ENCODE measurements at regions not wholly inside any gene's neighbourhood (a gene's known extent, or its start where the extent isn't known, plus 50 kb on each side); places are given as distances from the start of the nearest gene placed in this dataset.
"Not testable (repeated sequence)": the region's sequence is repeated elsewhere in the genome, so short reads cannot be mapped to it uniquely, and the experiment has no call there.

DNA sequence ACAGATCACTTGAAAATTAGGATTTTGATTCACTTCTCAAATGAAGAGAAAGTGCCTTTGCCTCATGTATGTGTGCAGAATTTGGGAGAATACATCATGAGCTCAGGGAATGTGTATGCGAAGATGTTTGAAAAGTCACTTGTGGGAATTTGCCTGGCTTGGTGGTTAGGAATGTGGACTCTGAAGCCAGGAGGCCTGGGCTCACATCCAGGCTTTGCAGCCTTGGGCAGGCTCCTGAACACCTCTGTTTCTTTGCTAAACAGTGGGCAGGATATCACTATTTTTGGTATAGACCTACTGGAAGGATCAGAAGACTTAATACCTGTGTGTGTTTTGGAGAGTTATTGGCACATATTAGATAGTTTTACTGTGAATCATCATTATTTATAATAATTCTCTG is 295.0 kb upstream of the PLGLB2 start:
- peak in 1 of 2 donors; percentile 75 for DNase-seq (ENCODE audit: low read depth in 1 of 2, low spot score in 1 of 2)
- not testable (repeated sequence) for H3K9me3 ChIP-seq (ENCODE audit: low read depth); H3K27ac ChIP-seq; H3K27me3 ChIP-seq; H3K4me1 ChIP-seq (ENCODE audit: low read depth); H3K36me3 ChIP-seq; H3K4me3 ChIP-seq

DNA sequence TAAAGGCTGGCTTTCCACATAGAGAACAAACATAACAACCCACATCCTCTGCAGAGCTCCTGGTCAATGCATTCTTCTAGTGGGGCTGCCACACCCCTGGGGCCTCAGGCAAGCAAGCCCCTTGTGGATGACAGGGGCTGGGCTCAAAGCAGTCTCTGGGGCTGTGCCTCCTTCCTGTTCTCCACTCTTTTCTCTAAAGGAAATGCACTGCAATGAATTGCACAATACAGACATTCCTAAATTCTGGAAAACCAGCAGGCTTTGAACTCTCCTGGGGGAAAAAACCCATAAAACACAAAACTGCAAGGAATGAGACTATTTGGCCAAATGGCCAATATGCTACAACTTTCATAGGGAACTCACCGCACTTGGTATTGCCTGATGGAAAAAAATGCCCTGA is 293.9 kb upstream of the PLGLB2 start:
- H3K4me1 ChIP-seq (ENCODE audit: low read depth); H3K9me3 ChIP-seq (ENCODE audit: low read depth); H3K36me3 ChIP-seq; H3K27ac ChIP-seq; H3K4me3 ChIP-seq; H3K27me3 ChIP-seq: not testable (repeated sequence)
- DNase-seq (ENCODE audit: low read depth in 1 of 2, low spot score in 1 of 2): peak in 1 of 2 donors; percentile 75

DNA sequence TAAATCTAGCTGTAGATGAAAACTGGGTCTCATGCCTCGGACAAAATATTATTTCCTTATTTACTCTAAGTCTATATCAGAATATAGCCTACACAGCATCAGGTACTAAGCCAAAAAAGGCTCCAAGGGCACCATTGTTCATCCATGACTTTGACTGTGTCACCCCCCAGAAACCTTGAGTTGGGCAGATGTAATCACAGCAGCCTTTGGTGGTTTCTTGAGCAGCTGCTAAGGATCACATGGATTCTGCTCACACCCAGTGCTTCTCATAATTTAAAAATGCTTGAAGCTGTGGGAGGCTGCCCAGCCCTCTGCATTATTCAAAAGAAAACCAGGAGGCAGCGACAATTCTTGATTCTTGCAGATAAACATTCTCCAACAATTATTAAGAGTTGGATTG is 293.5 kb upstream of the PLGLB2 start:
- not testable (repeated sequence) for H3K27ac ChIP-seq; H3K4me3 ChIP-seq; H3K27me3 ChIP-seq; H3K9me3 ChIP-seq (ENCODE audit: low read depth); H3K36me3 ChIP-seq; H3K4me1 ChIP-seq (ENCODE audit: low read depth)
- DNase-seq (ENCODE audit: low read depth in 1 of 2, low spot score in 1 of 2): peak in 1 of 2 donors; percentile 59

DNA sequence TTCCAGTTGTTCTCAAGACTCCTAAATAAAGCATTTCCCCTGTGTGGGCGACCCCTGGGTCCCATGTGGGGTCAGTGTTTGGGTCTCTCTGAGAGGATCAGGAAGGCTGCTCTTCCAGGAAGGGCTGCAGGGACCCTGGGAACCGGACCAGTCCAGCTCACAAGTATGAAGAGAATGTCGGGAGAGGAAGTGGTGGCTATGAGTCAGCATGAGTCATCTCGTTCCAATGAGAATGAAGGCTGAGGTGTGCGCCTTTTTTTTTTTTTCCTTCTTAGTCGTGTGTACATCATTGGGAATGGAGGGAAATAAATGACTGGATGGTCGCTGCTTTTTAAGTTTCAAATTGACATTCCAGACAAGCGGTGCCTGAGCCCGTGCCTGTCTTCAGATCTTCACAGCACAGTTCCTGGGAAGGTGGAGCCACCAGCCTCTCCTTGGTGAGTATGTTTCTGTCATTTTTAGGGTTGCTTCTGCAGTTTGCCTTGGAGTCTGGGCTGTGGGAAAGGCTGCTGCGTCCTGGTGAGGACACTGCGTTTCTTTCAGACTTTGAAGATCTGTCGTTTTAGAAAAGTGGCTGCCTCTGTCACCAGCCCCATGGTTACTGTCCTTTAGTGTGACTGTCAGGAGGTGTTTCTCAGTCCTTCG is 292.6 kb upstream of the PLGLB2 start:
- not testable (repeated sequence) for DNase-seq (ENCODE audit: low read depth in 1 of 2, low spot score in 1 of 2); H3K4me3 ChIP-seq; H3K27me3 ChIP-seq; H3K27ac ChIP-seq; H3K36me3 ChIP-seq; H3K9me3 ChIP-seq (ENCODE audit: low read depth); H3K4me1 ChIP-seq (ENCODE audit: low read depth)

DNA sequence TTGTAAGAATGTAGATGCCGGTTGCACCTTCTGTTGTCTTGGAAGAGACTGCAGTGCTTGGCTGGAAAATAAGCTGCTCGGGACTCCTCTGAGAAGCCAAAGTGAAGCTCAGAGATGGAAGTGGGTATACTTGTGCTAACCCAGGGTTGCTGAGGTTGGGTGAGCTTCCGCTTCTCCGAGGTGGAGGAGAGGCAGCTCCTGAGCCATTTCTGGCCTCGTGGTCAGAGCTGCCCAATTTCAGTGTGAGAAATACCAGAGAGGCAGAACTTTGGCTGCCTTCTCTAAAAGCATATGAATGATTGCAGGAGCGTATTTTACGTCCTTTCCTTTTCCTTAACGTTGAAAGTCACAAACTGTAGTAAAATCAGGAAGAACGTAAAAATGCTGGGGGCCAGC is 292.0 kb upstream of the PLGLB2 start:
- not testable (repeated sequence) for H3K36me3 ChIP-seq; H3K4me3 ChIP-seq; H3K27ac ChIP-seq; DNase-seq (ENCODE audit: low read depth in 1 of 2, low spot score in 1 of 2); H3K4me1 ChIP-seq (ENCODE audit: low read depth); H3K27me3 ChIP-seq; H3K9me3 ChIP-seq (ENCODE audit: low read depth)

DNA sequence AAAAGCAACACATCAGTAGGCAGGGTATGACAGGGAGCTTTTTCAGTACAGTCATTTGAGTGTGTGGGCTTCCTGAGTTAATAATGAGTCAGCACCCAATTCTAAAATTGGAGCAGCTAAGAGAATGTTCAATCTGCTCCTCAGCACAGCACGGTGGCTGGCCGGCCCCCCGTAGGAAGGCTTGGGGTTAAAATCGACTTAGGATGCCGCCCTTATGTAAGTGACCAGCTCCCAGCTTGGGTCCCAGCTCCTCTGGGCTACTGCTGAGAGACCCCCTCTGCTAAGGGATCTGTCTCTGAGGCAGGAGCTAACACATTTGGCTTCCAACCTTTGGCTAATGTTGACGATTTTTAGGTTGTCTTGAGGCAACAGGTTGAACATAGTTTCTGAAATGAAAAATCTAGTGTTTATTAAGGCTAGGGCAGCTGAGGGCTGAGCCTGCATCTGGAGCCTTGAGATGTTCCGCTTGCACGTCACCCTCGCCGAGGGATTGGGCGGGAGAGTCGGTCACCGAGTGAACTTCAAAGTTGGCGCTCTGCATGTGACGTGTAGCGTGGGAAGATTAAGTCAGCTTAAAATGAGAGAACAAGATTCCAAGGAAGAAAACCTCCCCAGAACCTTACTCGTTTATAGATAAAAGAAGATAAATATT is 291.3 kb upstream of the PLGLB2 start:
- not testable (repeated sequence) for H3K4me1 ChIP-seq (ENCODE audit: low read depth); H3K27ac ChIP-seq; H3K27me3 ChIP-seq; H3K9me3 ChIP-seq (ENCODE audit: low read depth); H3K4me3 ChIP-seq; H3K36me3 ChIP-seq
- DNase-seq (ENCODE audit: low read depth in 1 of 2, low spot score in 1 of 2): peak in 1 of 2 donors; percentile 25

DNA sequence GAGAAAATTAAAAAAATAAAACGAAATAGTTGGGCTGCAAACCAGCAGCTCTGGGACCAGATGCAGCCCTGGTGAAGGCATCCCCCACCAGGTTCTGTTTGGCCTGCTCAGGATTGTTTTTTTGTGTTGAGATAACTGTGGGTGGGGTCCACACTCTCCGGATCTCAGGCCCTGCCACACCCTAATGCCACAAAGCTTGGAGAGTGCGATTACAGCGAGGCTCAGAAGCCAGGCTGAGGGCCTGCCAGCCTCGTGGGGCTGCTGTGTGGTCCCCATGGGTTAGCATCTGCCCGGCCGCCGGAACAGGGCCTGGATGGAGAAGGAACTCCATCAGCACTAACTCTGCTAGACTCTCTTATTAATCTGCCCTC is 290.8 kb upstream of the PLGLB2 start:
- H3K27me3 ChIP-seq; H3K36me3 ChIP-seq; H3K9me3 ChIP-seq (ENCODE audit: low read depth); H3K27ac ChIP-seq; DNase-seq (ENCODE audit: low read depth in 1 of 2, low spot score in 1 of 2); H3K4me3 ChIP-seq; H3K4me1 ChIP-seq (ENCODE audit: low read depth): not testable (repeated sequence)

DNA sequence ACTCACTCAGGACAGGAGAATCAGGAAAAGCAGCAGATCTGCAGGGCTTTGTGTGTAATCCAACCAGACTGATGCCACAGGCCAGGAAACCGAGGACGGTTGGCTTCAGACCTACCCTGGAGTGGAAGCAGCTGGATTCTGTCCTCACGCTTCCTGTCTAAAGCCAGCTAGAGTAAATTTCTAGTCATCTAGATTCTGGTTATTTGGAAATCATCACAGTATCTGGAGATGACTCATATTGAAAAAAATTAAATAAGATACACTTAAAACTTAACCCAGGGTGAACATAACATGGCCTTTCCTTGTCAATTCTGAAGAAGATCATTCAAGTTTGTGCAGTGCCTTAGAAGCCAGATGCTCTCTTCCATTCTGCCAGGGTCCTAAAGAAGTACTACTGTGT is 288.9 kb upstream of the PLGLB2 start:
- not testable (repeated sequence) for H3K36me3 ChIP-seq; H3K4me1 ChIP-seq (ENCODE audit: low read depth); H3K9me3 ChIP-seq (ENCODE audit: low read depth); H3K27me3 ChIP-seq; DNase-seq (ENCODE audit: low read depth in 1 of 2, low spot score in 1 of 2); H3K27ac ChIP-seq; H3K4me3 ChIP-seq

DNA sequence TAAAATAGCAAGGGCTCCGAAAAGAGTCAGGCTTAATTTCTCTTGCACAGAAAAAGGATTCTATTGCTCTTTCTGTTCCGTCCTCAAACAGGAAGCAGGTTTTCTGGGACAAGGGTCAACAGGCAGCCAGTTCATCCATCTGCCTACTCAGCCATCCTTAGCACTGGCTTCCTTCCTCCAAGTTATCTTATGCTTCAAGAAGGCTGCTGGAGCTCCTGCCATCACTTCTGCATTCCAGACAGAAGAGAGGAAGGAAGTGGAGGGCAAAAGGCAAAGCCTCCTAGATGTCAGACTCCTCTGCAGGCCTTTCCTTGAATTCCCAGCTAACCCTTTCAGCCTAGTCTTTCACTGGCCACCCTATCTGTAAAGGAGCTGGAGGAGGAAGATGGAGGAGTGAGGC is 287.8 kb upstream of the PLGLB2 start:
- H3K4me1 ChIP-seq (ENCODE audit: low read depth); H3K36me3 ChIP-seq; H3K27me3 ChIP-seq; H3K9me3 ChIP-seq (ENCODE audit: low read depth); H3K27ac ChIP-seq; DNase-seq (ENCODE audit: low read depth in 1 of 2, low spot score in 1 of 2); H3K4me3 ChIP-seq: not testable (repeated sequence)

DNA sequence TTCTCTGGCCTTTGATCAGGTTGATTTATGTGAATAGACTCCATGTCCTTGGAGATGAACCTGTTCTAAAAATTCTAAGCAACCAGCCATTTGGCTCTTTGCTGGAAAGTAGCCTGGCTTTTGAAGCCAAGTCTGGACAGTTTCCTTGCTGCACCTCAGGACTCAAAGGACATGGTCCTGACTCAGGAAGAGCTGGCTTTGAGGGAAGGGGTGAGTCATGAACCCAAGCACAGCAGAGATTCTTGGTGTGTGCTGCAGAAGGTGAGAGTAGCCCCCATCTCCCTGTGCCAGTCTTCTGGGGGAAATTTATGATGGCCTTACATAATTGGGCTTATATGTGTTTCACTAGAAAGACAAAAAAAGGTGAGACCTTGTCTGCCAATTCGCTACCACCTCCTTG is 287.2 kb upstream of the PLGLB2 start:
- not testable (repeated sequence) for H3K27ac ChIP-seq; H3K9me3 ChIP-seq (ENCODE audit: low read depth); H3K27me3 ChIP-seq; H3K4me3 ChIP-seq; H3K4me1 ChIP-seq (ENCODE audit: low read depth); DNase-seq (ENCODE audit: low read depth in 1 of 2, low spot score in 1 of 2); H3K36me3 ChIP-seq

DNA sequence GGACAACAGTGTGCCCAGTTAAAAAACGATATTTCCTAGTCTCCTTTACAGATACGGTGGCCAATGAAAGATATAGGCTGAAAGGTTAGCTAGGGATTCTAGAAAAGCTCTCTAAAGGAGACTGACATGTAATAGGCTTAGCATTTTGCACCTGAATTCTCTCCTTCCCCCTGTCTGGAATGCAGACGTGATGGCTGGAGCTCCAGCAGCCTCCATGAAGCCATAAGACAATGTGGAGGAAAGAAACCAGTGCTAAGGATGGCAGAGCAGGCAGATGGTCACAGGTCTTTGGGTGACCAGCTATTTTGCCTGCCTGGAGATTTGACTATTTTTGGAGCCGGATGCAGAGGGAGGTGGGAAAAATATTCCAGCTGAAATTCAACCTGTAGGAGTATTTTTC is 286.2 kb upstream of the PLGLB2 start:
- not testable (repeated sequence) for H3K27me3 ChIP-seq; H3K4me3 ChIP-seq; H3K9me3 ChIP-seq (ENCODE audit: low read depth); DNase-seq (ENCODE audit: low read depth in 1 of 2, low spot score in 1 of 2); H3K27ac ChIP-seq; H3K36me3 ChIP-seq; H3K4me1 ChIP-seq (ENCODE audit: low read depth)

DNA sequence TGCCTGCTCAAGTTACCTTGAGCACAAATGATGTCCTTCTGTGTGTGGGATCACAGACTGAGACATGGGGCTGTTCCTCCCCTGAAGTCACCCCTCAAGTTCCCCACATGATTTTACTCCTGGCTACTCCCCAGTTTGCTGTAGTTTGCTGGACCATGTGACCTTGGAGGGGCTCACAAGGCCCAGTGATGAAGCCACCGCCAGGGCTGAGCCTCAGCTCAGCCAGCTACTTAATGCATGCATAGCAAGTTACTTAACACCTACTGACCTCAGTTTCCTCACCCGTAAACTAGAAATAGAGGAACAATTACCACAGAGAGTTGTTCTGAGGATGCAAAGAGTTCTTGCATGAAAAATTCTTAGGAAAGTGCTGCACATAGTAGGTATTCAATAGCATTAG is 283.7 kb upstream of the PLGLB2 start:
- not testable (repeated sequence) for H3K27me3 ChIP-seq; H3K36me3 ChIP-seq; H3K4me1 ChIP-seq (ENCODE audit: low read depth); H3K4me3 ChIP-seq; DNase-seq (ENCODE audit: low read depth in 1 of 2, low spot score in 1 of 2); H3K9me3 ChIP-seq (ENCODE audit: low read depth); H3K27ac ChIP-seq

DNA sequence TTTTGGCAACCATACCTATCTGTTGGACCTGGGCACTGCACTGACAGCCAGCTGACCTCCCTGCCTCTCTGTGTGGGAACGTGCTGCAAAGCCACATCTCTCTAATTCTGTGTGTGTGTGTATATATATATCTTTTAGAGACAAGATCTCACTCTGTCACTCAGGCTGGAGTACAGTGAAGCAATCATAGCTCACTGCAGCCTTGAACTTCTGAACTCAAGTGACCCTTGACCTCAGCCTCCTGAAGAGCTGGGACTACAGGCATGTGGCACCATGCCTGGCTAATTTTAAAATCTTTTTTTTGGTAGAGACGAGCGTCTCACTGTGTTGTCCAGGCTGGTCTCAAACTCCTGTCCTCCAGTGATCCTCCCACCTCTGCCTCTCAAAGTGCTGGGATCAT is 282.2 kb upstream of the PLGLB2 start:
- H3K9me3 ChIP-seq (ENCODE audit: low read depth); H3K4me1 ChIP-seq (ENCODE audit: low read depth); H3K4me3 ChIP-seq; H3K27ac ChIP-seq; H3K27me3 ChIP-seq; DNase-seq (ENCODE audit: low read depth in 1 of 2, low spot score in 1 of 2); H3K36me3 ChIP-seq: not testable (repeated sequence)

DNA sequence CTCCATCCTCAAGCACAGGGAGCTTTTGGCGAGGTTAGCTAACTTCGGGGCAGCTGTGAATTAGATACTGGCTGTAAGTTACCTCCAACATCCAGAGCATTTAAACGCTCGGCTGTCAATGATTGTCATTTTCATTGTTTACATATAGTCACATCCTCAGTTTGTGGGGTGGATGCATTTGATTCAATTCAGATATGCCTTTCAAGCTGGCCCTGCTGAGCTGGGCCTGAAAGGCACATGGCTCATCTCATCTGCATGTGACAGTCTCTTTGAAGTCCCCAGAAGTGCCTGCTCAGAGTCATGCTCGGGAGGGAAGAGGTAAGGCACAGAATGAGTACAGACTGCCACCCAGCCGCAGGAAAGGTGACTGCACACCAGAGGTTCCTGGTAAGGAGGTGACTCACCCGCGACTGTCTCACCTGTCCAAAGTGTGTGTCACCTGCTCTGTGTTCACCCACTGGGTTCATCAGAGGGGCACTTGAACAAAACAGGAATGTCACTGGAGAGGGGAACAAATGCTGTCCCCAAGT is 281.2 kb upstream of the PLGLB2 start:
- not testable (repeated sequence) for DNase-seq (ENCODE audit: low read depth in 1 of 2, low spot score in 1 of 2); H3K36me3 ChIP-seq; H3K27me3 ChIP-seq; H3K4me1 ChIP-seq (ENCODE audit: low read depth); H3K4me3 ChIP-seq; H3K9me3 ChIP-seq (ENCODE audit: low read depth); H3K27ac ChIP-seq
